T-helper 1 cell treated with Interleukin-12 subunit alpha and Interleukin-12 subunit beta and Interleukin-4 antibody, amounts not matched to agents 30 ng/mL and 1 ng/mL, for 36 hours (primary cell): ENCODE measurements at regions not wholly inside any gene's neighbourhood (a gene's known extent, or its start where the extent isn't known, plus 50 kb on each side); places are given as distances from the start of the nearest gene placed in this dataset.
"Not testable (repeated sequence)": the region's sequence is repeated elsewhere in the genome, so short reads cannot be mapped to it uniquely, and the experiment has no call there.

Source experiments
- intact Hi-C: fragments of 100-400 bp; cut with micrococcal nuclease; formaldehyde crosslinking; loops from one replicate; pipeline ENCODE4 v1.15.1; 2024

- intact Hi-C loops: no loop called here
These were observed 151.3 kb downstream of the USP46 start for GRCh38 chr4:52507774-52508173.

GRCh38 chr4:52510939-52511565, 148.0 kb downstream of the USP46 start:
- intact Hi-C loops: no loop called here

- intact Hi-C loops: no loop called here
These were observed 147.3 kb downstream of the USP46 start for GRCh38 chr4:52511825-52512224.

- intact Hi-C loops: no loop called here
These were observed 146.8 kb downstream of the USP46 start for GRCh38 chr4:52512291-52512690.

- intact Hi-C loops: not testable (repeated sequence)
These were observed 137.0 kb downstream of the USP46 start for GRCh38 chr4:52522093-52522492.

- intact Hi-C loops: no loop called here
These were observed 129.1 kb downstream of the USP46 start for GRCh38 chr4:52529983-52530382.

- intact Hi-C loops: no loop called here
These were observed 123.3 kb downstream of the USP46 start for GRCh38 chr4:52535793-52536192.
